Activated CD4-positive, alpha-beta T cell treated with anti-CD3 and anti-CD28 coated beads, Interleukin-2, amount 50 U/mL, for 48 hours (primary cell): ENCODE measurements at regions not wholly inside any gene's neighbourhood (a gene's known extent, or its start where the extent isn't known, plus 50 kb on each side); places are given as distances from the start of the nearest gene placed in this dataset.
"Not testable (repeated sequence)": the region's sequence is repeated elsewhere in the genome, so short reads cannot be mapped to it uniquely, and the experiment has no call there.

Experiments
- DNase-seq, 2 experiments: peaks; one replicate each; pipeline ENCODE4 v3.0.0-alpha.2; 2020

- DNase-seq: no peak
Measured at GRCh38 chr14:105926373-105927095, 400.2 kb downstream of the TMEM121 start.

GRCh38 chr14:105927096-105928060 is 401.0 kb downstream of the TMEM121 start:
- DNase-seq: no peak

- not testable (repeated sequence) for DNase-seq
Measured at GRCh38 chr14:105928171-105929111, 402.1 kb downstream of the TMEM121 start.

- DNase-seq: no peak
Measured at GRCh38 chr14:105929327-105930081, 403.1 kb downstream of the TMEM121 start.

- DNase-seq: no peak
Measured at GRCh38 chr14:105930572-105930971, 404.2 kb downstream of the TMEM121 start.

GRCh38 chr14:105931808-105932483 is 405.6 kb downstream of the TMEM121 start:
- no peak for DNase-seq

GRCh38 chr14:105933238-105933637 is 406.9 kb downstream of the TMEM121 start:
- DNase-seq: no peak

- no peak for DNase-seq
Measured at GRCh38 chr14:105935384-105935783, 409.0 kb downstream of the TMEM121 start.

- DNase-seq: no peak
Measured at GRCh38 chr14:105937253-105938054, 411.1 kb downstream of the TMEM121 start.

- DNase-seq: no peak
Measured at GRCh38 chr14:105938055-105938863, 411.9 kb downstream of the TMEM121 start.

- no peak for DNase-seq
Measured at GRCh38 chr14:105938959-105939358, 412.6 kb downstream of the TMEM121 start.

- no peak for DNase-seq
Measured at GRCh38 chr14:105939810-105940508, 413.6 kb downstream of the TMEM121 start.

GRCh38 chr14:105940534-105941225 is 414.3 kb downstream of the TMEM121 start:
- no peak for DNase-seq

- DNase-seq: no peak
Measured at GRCh38 chr14:105941226-105942166, 415.1 kb downstream of the TMEM121 start.

GRCh38 chr14:105942725-105943124 is 416.3 kb downstream of the TMEM121 start:
- DNase-seq: not testable (repeated sequence)

GRCh38 chr14:105943973-105944602 is 417.7 kb downstream of the TMEM121 start:
- no peak for DNase-seq
